ENCODE measurements at regions not wholly inside any gene's neighbourhood (a gene's known extent, or its start where the extent isn't known, plus 50 kb on each side); places are given as distances from the start of the nearest gene placed in this dataset.
"Not testable (repeated sequence)": the region's sequence is repeated elsewhere in the genome, so short reads cannot be mapped to it uniquely, and the experiment has no call there.

- peak in 1 of 3 donors; percentile 23 for DNase-seq (ENCODE audit: low read depth in 3 of 3, low spot score in 2 of 3)
Observed at GRCh38 chr10:53233749-53234148, 461.2 kb upstream of the MBL2 start.

GRCh38 chr10:53230651-53231050, 458.1 kb upstream of the MBL2 start:
- no peak for DNase-seq (ENCODE audit: low read depth in 3 of 3, low spot score in 2 of 3)

DNA sequence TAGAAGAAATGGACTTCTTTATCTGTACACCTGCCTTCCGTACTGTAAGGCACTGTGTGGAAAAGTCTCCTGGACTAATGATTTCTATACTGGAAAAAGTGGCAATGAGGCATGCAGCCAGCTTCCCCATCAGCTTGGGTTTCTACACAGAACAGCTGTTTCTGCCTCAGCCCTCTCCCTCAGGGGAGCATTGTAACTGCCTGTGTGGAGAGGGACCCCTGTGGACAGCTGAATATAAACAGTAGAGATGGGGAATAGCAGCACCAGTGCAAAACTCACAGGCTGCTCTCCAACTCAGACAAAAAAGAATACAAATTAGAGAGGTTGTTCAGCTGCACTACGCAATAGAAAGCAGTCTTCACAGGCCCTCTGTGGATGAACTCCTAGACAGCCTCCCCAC, 451.3 kb upstream of the MBL2 start:
- DNase-seq (ENCODE audit: low read depth in 3 of 3, low spot score in 2 of 3): no peak

DNA sequence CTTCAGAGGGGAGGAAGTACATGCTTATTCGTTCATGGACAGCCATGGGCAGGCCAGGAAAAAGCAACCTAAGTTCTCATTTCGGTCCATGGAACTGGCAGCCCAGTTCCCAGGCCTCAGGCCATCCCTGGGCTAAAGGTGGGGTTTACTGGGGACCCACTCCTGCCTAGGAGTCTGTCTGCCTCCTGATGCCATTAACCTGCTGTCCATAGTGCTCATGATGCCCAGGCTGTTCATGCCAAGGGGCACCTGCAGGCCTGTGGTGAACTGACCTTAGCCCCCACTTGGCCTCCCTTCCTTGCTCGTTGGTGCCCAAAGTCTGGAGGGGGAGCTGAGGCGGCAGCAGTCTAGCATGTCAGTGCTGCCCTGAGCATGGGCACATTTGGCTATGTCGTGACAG, 450.2 kb upstream of the MBL2 start:
- no peak for DNase-seq (ENCODE audit: low read depth in 3 of 3, low spot score in 2 of 3)

DNA sequence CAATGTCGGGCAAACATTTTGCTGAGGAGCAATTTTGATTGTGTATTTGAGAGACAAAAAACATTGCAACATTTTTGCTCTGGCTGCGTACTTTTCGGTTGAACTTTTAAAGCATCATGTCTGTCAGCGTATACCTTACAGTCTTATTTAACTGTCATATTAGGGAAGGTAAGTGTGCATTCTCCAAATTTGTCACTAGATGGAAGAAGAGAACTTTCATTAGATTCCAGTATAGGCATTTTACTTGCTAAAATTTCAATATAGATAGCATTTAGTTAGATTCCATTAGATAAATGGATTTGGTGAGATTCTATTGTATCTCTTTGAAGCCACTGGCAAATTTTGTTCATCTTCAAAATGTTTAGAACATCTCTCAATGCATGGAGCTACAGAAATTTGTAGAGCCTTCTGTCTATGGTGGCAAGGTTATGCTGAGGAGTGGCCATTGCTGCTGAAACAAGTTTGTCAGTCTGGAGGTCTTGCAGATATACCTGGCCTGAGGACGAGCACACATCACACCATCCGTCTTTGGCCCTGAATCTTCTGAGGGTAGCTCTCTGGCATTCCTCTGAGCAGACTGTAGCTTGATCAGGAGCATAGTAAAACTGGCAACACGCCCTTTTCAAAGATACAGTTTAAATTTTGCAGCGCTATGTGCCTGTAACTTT, 437.5 kb upstream of the MBL2 start:
- peak; percentile 23 to 35 (median 29) for DNase-seq (ENCODE audit: low read depth in 3 of 3, low spot score in 2 of 3)

DNA sequence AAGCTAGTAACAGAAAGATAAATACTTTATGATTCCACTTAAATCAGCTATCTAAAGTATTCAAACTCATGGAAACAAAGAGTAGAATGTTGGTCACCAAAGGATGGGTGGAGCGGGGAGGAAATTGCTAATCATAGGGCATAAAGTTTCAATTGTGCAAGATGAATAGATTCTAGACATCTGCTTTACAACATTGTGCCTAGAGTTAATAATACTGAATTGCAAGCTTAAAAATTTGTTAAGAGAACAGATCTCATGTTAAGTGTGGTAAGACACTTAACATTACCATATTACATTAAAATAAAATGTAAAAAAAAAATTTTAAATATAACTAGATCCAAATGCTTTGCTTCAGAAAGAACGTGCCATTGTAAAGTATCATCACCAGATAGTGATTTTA, 411.1 kb upstream of the MBL2 start:
- no peak for DNase-seq (ENCODE audit: low read depth in 3 of 3, low spot score in 2 of 3)

DNA sequence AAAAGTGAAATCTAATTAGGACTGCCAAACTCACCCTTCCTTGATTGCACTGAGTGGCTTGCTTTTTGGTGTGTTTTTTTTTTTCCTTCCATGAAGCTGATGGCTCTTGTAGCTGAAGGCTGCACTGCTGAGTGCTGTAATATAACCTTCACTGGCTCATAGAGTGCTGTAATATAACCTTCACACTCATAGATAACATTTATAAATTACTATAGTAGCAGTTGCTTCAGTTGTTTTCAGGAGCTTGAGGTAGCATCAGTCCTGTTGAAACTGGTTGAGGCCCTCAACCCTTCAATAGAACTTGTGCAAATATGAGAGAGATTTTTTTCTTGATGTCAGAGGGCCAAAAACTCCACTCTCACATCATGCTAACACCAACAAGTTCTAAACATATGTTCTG, 404.9 kb upstream of the MBL2 start:
- DNase-seq (ENCODE audit: low read depth in 3 of 3, low spot score in 2 of 3): no peak

- no peak for DNase-seq (ENCODE audit: low read depth in 3 of 3, low spot score in 2 of 3)
Observed at GRCh38 chr10:53166325-53166724, 393.7 kb upstream of the MBL2 start.

DNA sequence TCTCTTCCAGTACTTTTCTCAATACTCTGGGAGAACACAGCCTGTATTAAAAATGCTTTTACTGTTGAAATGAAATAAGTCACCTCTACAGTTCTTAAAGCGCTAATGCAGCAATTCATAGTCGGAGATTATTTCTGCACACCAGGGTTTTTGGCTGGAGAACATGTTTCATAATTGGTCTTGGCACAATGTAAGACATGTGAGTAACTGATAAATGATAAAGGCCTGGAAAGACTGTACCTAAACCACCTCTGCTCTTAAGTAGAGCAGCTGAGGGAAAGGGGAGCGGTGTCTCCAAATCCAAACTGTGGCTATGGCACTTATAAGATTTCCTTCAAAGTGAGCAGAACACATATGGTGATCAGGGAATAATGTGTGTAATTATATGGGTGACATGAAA, 390.3 kb upstream of the MBL2 start:
- DNase-seq (ENCODE audit: low read depth in 3 of 3, low spot score in 2 of 3): no peak

GRCh38 chr10:53161231-53161630, 388.6 kb upstream of the MBL2 start:
- DNase-seq (ENCODE audit: low read depth in 3 of 3, low spot score in 2 of 3): no peak

DNA sequence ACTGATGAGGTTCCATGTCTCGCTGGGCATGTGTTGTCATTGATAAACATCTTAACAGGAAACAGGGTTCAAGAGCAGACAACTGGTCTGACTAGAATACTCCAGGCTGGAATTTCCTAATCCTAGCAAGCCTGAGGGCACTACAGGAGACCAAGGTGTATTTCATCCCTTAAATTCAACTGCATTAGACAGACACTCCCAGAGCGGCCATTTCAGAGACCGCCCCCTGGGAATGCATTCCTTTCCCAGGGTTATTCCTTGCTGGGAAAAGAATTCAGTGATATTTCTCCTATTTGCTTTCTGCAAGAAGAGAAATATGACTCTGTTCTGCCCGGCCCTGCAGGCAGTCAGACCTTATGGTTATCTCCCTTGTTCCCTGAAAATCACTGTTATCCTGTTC, 383.1 kb upstream of the MBL2 start:
- not testable (repeated sequence) for DNase-seq (ENCODE audit: low read depth in 3 of 3, low spot score in 2 of 3)

DNA sequence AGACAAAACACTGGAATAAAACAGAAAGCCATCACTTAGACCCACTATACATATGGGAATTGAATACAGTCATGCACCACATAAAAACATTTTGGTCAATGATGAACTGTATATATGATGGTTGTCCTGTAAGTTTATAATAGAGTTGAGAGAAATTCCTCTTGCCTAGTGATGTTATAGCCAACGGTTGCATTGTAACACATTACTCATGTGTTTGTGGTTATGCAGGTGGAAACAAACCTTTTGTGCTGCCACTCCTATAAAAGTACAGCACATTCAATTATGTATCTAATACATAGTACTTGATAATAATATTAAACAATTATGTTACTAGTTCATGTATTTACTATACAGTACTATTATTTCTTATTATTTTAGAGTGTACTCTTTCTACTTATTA, 381.2 kb upstream of the MBL2 start:
- DNase-seq (ENCODE audit: low read depth in 3 of 3, low spot score in 2 of 3): no peak

GRCh38 chr10:53140506-53140905, 367.9 kb upstream of the MBL2 start:
- DNase-seq (ENCODE audit: low read depth in 3 of 3, low spot score in 2 of 3): no peak

DNA sequence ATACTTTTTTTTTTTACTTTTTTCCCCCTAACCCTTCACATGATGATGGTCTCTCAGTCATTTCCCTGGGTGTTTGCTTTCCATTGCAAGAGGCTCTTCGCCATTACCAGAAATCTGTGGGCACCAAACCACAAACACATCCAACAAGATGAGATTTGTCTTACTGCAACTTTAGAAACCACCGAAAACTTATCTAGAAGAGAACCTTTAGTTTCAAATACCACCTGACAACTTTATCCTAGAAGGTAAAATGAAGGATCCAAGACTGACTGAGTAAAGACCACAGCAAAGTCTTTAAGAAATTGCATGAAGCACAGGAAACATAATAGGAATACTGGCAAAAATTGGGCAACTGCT, 363.3 kb upstream of the MBL2 start:
- no peak for DNase-seq (ENCODE audit: low read depth in 3 of 3, low spot score in 2 of 3)

DNA sequence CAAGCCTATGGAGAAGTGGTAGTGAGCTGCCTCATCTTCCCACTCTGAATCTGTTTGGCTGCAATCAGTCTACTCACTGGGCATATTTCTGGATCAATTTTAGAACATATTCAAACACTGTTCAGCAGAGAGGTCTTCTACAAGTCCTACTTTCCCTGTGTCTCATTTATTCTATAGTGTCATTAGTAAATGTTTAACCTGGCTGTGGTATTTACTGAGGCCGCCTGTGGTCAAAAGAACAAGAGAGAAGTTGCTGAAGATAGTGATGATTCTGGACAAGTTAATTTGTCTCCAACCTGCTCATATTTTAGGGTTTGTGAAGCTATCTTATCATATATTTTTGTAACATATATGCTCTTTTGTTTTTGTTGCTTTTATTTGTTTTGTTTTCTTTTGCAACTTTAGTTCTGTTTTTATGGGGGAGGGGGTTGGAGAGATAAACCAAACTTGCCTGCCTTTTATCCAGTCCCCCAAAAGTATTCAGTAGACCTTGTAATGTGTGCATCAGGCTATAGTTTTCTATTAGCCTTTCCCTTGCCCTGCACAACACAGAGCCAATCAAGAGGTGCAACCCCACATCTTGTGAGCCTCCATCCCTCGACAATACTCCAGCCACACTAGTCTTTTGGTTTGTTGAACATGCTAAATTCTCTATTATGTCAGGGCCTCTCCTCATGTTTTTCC, 362.8 kb upstream of the MBL2 start:
- DNase-seq (ENCODE audit: low read depth in 3 of 3, low spot score in 2 of 3): no peak

DNA sequence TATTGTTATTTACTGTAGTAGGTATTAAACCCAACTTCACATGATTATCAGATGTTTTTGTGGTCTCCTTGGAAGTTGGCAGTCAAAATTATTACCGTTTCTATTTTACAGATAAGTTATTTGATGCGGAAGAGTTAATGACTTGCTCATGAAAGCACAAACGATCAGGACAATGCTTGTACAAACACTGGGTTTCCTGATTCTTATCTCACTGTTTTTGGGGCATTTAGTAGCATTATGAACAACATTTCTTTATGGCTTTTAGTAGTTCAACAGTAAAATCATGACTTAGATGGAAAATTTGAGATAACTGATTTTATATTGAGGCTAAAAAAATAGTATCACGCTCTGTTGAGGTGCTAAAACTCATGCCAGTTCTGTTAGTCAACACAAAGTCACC, 361.5 kb upstream of the MBL2 start:
- no peak for DNase-seq (ENCODE audit: low read depth in 3 of 3, low spot score in 2 of 3)

DNA sequence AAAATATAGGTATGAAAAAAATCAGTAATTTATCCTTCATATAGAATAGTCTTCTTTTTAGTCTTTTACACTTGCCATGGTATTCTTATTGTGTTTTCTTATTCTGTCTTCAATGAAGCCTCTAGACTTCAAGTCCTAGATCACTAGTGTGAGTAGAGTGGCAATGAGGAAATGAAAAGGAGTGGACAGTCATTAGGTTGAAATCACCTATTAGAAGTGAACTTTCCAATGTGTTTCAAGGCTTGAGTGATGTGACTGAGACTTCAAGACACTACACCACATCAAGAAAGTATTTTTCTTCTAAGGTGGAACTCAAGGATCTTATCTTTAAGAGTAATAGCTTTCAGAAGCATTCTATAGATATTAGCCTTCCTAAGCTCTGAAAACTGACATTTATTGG, 357.8 kb upstream of the MBL2 start:
- DNase-seq (ENCODE audit: low read depth in 3 of 3, low spot score in 2 of 3): no peak

DNA sequence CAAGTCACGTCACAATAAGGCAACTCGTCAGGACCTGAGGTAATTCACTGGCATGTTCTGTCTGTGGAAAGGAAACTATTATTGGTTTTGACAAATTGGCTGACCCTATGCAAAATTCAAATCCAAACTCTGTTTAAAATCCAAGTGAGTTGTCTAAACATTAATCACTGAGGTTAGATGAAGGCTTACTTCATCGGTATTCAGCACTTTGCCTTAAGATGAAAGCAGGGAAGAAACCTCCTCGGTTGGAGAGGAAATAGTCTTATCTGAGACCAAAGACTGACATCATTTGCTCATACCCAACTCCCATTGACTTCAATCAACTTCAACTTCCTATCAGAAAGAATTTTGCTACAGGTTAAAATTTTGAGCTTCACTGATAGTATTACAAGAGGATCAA, 355.1 kb upstream of the MBL2 start:
- DNase-seq (ENCODE audit: low read depth in 3 of 3, low spot score in 2 of 3): no peak

DNA sequence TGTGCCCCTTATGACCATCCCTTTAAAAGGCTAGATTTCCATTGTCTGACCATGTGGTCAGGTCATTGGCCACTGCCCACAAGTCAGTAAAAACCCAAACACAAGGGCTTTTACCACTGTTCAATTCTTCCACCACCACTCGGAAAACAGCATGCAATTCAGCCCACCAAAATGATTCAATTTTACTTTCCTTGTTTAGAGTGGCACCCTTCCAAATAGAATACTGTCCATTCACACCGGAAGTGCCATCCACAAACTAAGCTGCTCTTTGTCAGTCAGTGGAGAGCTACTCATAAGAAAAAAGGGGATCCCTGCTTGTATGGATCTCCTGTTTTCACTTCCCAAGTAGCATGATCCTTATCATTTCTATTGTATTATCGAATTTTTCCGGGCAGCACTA, 350.7 kb upstream of the MBL2 start:
- DNase-seq (ENCODE audit: low read depth in 3 of 3, low spot score in 2 of 3): no peak

DNA sequence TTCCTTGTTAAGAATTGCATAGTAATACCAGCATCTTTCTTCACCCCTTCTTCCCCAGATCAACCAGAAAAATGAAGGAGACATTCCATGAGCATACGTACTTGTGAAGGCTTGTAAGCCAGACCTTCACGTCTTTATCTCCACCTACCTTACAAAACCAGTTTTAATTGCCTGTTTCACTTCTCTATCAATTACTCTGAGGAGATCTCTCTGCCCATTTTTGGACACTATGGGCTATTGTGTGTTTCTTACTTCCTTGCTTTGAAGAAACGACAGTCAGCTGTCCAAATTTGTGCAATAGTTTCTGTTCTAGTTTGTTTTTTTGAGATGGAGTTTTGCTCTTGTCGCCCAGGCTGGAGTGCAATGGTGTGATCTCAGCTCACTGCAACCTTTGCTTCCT, 349.7 kb upstream of the MBL2 start:
- no peak for DNase-seq (ENCODE audit: low read depth in 3 of 3, low spot score in 2 of 3)

GRCh38 chr10:53115660-53116059, 343.1 kb upstream of the MBL2 start:
- DNase-seq (ENCODE audit: low read depth in 3 of 3, low spot score in 2 of 3): no peak

DNA sequence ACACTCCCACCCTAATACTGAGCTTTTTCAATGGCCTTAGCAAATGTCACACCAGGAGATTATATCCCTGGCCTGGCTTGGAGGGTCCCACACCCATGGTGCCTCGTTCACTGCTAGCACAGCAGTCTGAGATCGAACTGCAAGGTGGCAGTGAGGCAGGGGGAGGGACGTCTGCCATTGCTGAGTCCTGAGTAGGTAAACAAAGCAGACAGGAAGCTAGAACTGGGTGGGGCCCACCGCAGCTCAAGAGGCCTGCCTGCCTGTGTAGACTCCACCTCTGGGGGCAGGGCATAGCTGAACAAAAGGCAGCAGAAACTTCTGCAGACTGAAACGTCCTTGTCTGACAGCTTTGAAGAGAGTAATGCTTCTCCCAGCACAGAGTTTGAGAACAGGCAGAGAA, 338.9 kb upstream of the MBL2 start:
- DNase-seq (ENCODE audit: low read depth in 3 of 3, low spot score in 2 of 3): no peak

GRCh38 chr10:53109320-53109719, 336.7 kb upstream of the MBL2 start:
- DNase-seq (ENCODE audit: low read depth in 3 of 3, low spot score in 2 of 3): no peak
